GM21717 (cell line): ENCODE measurements at regions not wholly inside any gene's neighbourhood (a gene's known extent, or its start where the extent isn't known, plus 50 kb on each side); places are given as distances from the start of the nearest gene placed in this dataset.

Experiments used
- ATAC-seq: cut with Tn5 transposase; IDR thresholded peaks from one replicate; pipeline ENCODE4 v1.9.1; 2021; ENCODE audit warnings: mild to moderate bottlenecking, moderate library complexity; ENCODE audit not compliant: unreplicated experiment

GRCh38 chr6:19492636-19493405 is 344.3 kb upstream of the ID4 start:
- no peak for ATAC-seq

DNA sequence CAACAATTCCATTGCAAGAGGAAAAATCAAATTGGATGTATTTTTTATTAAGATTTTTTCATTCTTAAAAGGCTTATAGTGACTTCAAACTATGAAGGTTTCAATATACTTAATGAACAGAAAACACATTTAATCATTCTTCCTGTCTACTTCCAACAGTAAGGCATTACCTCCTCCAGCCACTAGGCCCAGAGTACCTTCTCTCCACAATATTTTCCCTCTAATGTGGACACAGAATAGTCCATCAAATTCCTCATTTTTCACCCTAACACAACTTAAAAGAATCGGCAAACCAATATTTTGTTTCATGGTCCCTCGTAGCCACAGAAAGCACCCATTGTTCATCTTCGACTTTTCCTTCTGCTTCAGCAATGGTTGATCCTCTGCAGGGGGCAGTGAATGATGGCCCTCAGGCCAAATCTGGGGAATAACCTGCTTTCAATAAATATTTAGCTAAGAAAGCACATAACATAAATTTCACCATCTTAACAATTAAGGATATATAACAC is 335.4 kb upstream of the ID4 start:
- no peak for ATAC-seq

GRCh38 chr6:19502301-19502700 is 334.9 kb upstream of the ID4 start:
- no peak for ATAC-seq

DNA sequence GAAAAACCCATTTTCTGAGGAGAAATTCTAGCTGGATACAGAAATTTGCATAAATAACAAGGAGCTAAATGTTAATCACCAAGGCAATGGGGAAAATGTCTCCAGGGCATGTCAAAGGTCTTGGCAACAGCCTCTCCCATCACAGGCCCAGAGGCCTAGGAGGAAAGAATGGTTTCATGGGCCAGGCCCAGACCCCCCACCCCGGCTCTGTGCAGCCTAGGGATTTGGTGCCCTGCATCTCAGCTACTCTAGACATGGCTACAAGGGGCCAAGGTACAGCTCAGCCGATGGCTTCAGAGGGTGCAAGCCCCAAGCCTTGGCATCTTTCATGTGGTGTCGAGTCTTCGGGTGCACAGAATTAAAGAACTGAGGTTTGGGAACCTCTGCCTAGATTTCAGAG is 321.2 kb upstream of the ID4 start:
- ATAC-seq: no peak

GRCh38 chr6:19519941-19520340 is 317.2 kb upstream of the ID4 start:
- no peak for ATAC-seq

GRCh38 chr6:19524366-19525186 is 312.6 kb upstream of the ID4 start:
- no peak for ATAC-seq

DNA sequence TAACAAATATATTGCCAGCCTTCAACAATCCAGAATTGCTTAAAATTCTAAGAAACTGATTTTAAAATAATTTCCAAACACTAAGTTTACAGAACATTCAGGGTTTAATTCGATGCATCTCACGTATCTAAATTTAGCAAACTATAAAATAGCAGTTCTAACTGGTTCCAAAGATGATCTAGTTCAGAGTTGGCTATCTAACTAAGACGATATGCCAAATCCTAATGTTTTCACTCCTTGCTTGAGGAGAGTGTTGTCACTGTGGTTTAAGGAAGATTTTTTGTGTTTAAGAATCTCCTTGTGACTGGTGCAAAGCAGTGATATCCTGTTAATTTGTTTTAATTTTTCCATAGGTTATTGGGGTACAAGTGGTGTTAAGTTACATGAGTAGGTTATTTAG is 311.5 kb upstream of the ID4 start:
- no peak for ATAC-seq

DNA sequence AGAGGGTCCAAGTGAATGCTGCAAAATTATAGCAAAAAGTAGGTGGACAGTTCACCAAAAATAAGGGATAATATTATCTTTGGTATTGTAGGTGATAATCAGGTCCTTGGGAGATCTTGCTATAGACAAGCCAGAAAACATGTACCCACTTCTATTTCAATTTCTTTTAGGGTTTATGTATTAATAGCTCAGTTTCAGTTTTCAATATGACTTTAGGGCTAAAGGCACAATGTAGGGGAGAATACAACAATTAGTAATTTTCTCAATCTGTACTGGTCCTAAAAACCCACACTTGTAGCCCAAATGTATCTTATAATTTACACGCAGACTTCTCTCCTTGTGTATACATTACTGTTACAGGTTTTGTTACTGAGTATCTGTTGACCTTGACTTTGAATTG is 307.0 kb upstream of the ID4 start:
- ATAC-seq: no peak

DNA sequence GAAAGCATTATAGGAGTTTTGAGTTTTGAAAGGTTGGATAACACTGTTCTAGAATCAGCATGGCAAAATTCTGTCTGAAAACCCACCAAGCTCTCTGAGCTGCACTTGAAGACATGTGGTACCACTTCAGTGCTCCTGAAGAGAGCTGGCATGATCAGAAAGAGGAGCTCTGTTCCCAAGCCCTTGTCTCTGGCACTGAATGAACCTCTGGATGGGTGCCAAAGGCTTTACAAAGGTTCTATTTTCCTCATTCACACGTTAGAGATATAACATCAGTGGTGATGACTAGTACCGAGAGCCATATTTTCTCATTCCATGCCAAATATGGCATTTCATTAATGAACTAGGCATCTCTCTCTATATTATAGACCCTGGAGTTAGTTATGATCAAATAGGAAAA is 301.8 kb upstream of the ID4 start:
- no peak for ATAC-seq

GRCh38 chr6:19536838-19537237 is 300.3 kb upstream of the ID4 start:
- ATAC-seq: no peak

GRCh38 chr6:19538096-19538495 is 299.1 kb upstream of the ID4 start:
- ATAC-seq: no peak

DNA sequence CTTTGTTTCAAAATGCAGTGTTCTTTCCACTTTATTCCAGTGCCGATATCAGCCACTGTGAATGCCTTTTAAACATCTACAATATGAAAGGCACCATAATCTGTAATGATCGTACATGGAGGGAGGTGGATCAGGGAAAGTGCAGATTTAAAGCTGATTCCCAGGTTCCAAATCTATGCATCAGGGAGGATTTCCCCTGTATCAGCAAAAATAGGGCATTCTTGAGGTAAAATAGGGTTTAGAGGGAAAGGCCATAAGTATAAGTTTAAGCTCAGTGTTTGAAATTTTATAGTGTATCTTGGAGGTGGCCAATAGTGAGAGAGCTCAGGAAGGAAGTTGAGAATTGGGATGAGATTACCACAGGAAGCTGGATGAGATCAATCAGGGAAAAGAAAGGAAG is 289.7 kb upstream of the ID4 start:
- no peak for ATAC-seq

- ATAC-seq: no peak
These were observed 288.1 kb upstream of the ID4 start for GRCh38 chr6:19549109-19549508.

- ATAC-seq: no peak
These were observed 286.8 kb upstream of the ID4 start for GRCh38 chr6:19550380-19550779.

- ATAC-seq: no peak
These were observed 285.6 kb upstream of the ID4 start for GRCh38 chr6:19551611-19552010.

- no peak for ATAC-seq
These were observed 285.1 kb upstream of the ID4 start for GRCh38 chr6:19552076-19552475.

DNA sequence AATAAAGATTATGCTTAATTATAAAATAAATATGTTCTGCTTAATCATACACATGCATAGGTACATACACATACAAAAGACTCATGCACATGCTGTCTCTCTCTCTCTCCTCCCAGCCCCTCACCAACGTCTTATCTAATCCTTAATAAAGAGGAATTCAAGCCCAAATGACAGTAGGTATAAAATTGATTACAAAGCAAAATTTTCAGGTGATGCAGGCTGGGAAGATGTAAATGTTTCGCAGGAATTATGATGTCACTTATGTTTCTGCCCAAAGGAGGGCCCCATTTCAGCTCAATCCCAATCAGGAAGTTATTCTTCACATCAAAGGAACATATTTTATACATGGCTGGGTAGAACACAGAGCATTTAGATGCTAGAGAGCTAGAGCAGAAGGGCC is 284.6 kb upstream of the ID4 start:
- no peak for ATAC-seq

- ATAC-seq: no peak
These were observed 282.6 kb upstream of the ID4 start for GRCh38 chr6:19554356-19555225.

DNA sequence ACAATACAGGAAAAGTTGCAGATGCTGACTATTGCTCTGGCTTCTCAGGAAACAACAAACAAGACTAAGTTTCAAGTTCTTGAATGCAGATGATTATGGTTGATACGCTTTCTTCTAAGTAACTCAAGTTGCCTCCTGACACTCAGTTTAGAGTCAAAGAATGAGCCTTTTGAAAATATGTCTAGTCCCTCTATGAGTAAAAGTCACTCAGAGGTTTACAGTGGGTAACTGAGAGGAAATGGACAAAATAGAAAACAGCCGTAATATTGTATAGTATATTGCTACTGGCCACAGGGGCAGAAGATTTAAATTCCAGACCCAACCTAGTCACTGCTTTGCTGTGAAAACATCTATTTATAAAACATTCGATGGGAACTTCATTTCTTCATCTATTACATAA is 280.0 kb upstream of the ID4 start:
- no peak for ATAC-seq

- ATAC-seq: no peak
These were observed 279.0 kb upstream of the ID4 start for GRCh38 chr6:19558201-19558600.

DNA sequence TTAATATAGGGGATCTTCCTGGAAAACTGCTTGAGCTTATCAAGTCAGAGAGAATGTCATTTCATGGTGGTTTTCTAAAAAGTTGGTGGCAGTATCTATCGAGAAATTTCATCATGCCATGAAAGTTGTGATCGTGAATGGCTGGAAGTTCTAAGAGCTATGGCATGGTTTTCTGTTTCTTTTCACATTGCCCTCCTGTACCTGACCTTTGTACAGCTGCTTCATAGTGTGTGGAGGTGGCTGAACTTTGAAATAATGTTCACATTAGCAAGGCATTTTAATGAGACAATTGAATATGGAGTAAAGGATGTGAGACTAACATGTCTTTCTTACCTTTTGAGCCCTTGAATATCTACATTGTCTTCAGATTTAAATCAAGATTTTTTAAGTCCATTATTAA is 278.2 kb upstream of the ID4 start:
- no peak for ATAC-seq
